ENCODE measurements at regions not wholly inside any gene's neighbourhood (a gene's known extent, or its start where the extent isn't known, plus 50 kb on each side); places are given as distances from the start of the nearest gene placed in this dataset.
"Not testable (repeated sequence)": the region's sequence is repeated elsewhere in the genome, so short reads cannot be mapped to it uniquely, and the experiment has no call there.

- DNase-seq; in situ Hi-C loops (cut with MboI; ENCODE audit: low pct_unique_long_range_greater_than_20kb, low sequenced_read_pairs): not testable (repeated sequence)
These were observed 51.7 kb upstream of the PAXBP1 start for GRCh38 chr21:32823296-32823695.

GRCh38 chr21:32824950-32825349 is 53.4 kb upstream of the PAXBP1 start:
- in situ Hi-C loops (cut with MboI; ENCODE audit: low pct_unique_long_range_greater_than_20kb, low sequenced_read_pairs) = no loop called here
- DNase-seq = no peak

GRCh38 chr21:32826329-32827167 is 55.0 kb upstream of the PAXBP1 start:
- peak; percentile 64 for DNase-seq
- in situ Hi-C loops (cut with MboI; ENCODE audit: low pct_unique_long_range_greater_than_20kb, low sequenced_read_pairs) = no loop called here

GRCh38 chr21:32828908-32829307 is 57.4 kb upstream of the PAXBP1 start:
- in situ Hi-C loops (cut with MboI; ENCODE audit: low pct_unique_long_range_greater_than_20kb, low sequenced_read_pairs) = no loop called here
- no peak for DNase-seq

- in situ Hi-C loops (cut with MboI; ENCODE audit: low pct_unique_long_range_greater_than_20kb, low sequenced_read_pairs) = no loop called here
- no peak for DNase-seq
These were observed 57.9 kb upstream of the PAXBP1 start for GRCh38 chr21:32829504-32829903.

- DNase-seq; in situ Hi-C loops (cut with MboI; ENCODE audit: low pct_unique_long_range_greater_than_20kb, low sequenced_read_pairs): not testable (repeated sequence)
These were observed 60.2 kb upstream of the PAXBP1 start for GRCh38 chr21:32831779-32832178.

GRCh38 chr21:32834211-32834915 is 62.8 kb upstream of the PAXBP1 start:
- DNase-seq = no peak
- in situ Hi-C loops (cut with MboI; ENCODE audit: low pct_unique_long_range_greater_than_20kb, low sequenced_read_pairs) = no loop called here

- no peak for DNase-seq
- in situ Hi-C loops (cut with MboI; ENCODE audit: low pct_unique_long_range_greater_than_20kb, low sequenced_read_pairs) = no loop called here
These were observed 63.3 kb upstream of the PAXBP1 start for GRCh38 chr21:32834916-32835235.

- in situ Hi-C loops (cut with MboI; ENCODE audit: low pct_unique_long_range_greater_than_20kb, low sequenced_read_pairs) = no loop called here
These were observed 70.6 kb upstream of the PAXBP1 start for GRCh38 chr21:32842146-32842545.

GRCh38 chr21:32843561-32843960 is 72.0 kb upstream of the PAXBP1 start:
- in situ Hi-C loops (cut with MboI; ENCODE audit: low pct_unique_long_range_greater_than_20kb, low sequenced_read_pairs) = no loop called here
- no peak for DNase-seq

More at GRCh38 chr21:32842146-32842545, 70.6 kb upstream of the PAXBP1 start:
- no peak for DNase-seq

GRCh38 chr21:32844076-32844475 is 72.5 kb upstream of the PAXBP1 start:
- in situ Hi-C loops (cut with MboI; ENCODE audit: low pct_unique_long_range_greater_than_20kb, low sequenced_read_pairs) = no loop called here

GRCh38 chr21:32844653-32845436 is 73.3 kb upstream of the PAXBP1 start:
- no peak for DNase-seq
- in situ Hi-C loops (cut with MboI; ENCODE audit: low pct_unique_long_range_greater_than_20kb, low sequenced_read_pairs) = no loop called here

More at GRCh38 chr21:32844076-32844475, 72.5 kb upstream of the PAXBP1 start:
- no peak for DNase-seq

- in situ Hi-C loops (cut with MboI; ENCODE audit: low pct_unique_long_range_greater_than_20kb, low sequenced_read_pairs) = no loop called here
- no peak for DNase-seq
These were observed 87.1 kb upstream of the PAXBP1 start for GRCh38 chr21:32858628-32859027.

GRCh38 chr21:32860399-32860798 is 88.8 kb upstream of the PAXBP1 start:
- no peak for DNase-seq
- in situ Hi-C loops (cut with MboI; ENCODE audit: low pct_unique_long_range_greater_than_20kb, low sequenced_read_pairs) = no loop called here

- in situ Hi-C loops (cut with MboI; ENCODE audit: low pct_unique_long_range_greater_than_20kb, low sequenced_read_pairs) = no loop called here
- no peak for DNase-seq
These were observed 90.3 kb upstream of the PAXBP1 start for GRCh38 chr21:32861866-32862265.

- in situ Hi-C loops (cut with MboI; ENCODE audit: low pct_unique_long_range_greater_than_20kb, low sequenced_read_pairs) = no loop called here
- no peak for DNase-seq
These were observed 96.0 kb upstream of the PAXBP1 start for GRCh38 chr21:32867597-32867996.

- in situ Hi-C loops (cut with MboI; ENCODE audit: low pct_unique_long_range_greater_than_20kb, low sequenced_read_pairs) = no loop called here
- DNase-seq = no peak
These were observed 97.3 kb upstream of the PAXBP1 start for GRCh38 chr21:32868631-32869454.

GRCh38 chr21:32869459-32869858 is 97.9 kb upstream of the PAXBP1 start:
- in situ Hi-C loops (cut with MboI; ENCODE audit: low pct_unique_long_range_greater_than_20kb, low sequenced_read_pairs) = no loop called here
- DNase-seq = no peak

GRCh38 chr21:32876426-32876825 is 104.9 kb upstream of the PAXBP1 start:
- in situ Hi-C loops (cut with MboI; ENCODE audit: low pct_unique_long_range_greater_than_20kb, low sequenced_read_pairs) = no loop called here
- no peak for DNase-seq

All from KBM-7 (cell line).